ENCODE measurements at regions not wholly inside any gene's neighbourhood (a gene's known extent, or its start where the extent isn't known, plus 50 kb on each side); places are given as distances from the start of the nearest gene placed in this dataset.

- TF ChIP-seq CTCF (IDR thresholded peaks at IDR 0.05) (no peak), REST (IDR thresholded peaks at IDR 0.05; ENCODE audit: insufficient read depth in 1 of 2, low read depth in 2 of 2, low read length in 1 of 2) (no peak), SIN3A (IDR thresholded peaks at IDR 0.05; ENCODE audit: borderline replicate concordance, insufficient read depth, low read depth, low read length) (no peak), POLR2AphosphoS5 (IDR thresholded peaks at IDR 0.05; ENCODE audit: low read depth, low read length) (no peak), TCF7L2 (IDR thresholded peaks at IDR 0.05; ENCODE audit: low read depth, low read length) (no peak)
Measured at GRCh38 chr3:25036633-25037032, 391.4 kb upstream of the RARB start.
